DOHH2 (cell line): ENCODE measurements at regions not wholly inside any gene's neighbourhood (a gene's known extent, or its start where the extent isn't known, plus 50 kb on each side); places are given as distances from the start of the nearest gene placed in this dataset.

Experiments used
- EZH2phosphoT487 ChIP-seq: fragments of 200-600 bp; sonication (generic); IDR thresholded peaks from 2 replicates; pipeline ENCODE4 v1.6.1; 2017; ENCODE audit warnings: borderline replicate concordance, mild to moderate bottlenecking, antibody characterized with exemption, low read length, moderate library complexity, mixed read lengths
- TF ChIP-seq, protein P1 (sequence below): fragments of 200-600 bp; sonication (generic); IDR thresholded peaks from one replicate; pipeline ENCODE4 v1.5.1; 2014; ENCODE audit warnings: antibody characterized with exemption, mild to moderate bottlenecking, low read depth, low read length; ENCODE audit not compliant: poor library complexity, severe bottlenecking

DNA sequence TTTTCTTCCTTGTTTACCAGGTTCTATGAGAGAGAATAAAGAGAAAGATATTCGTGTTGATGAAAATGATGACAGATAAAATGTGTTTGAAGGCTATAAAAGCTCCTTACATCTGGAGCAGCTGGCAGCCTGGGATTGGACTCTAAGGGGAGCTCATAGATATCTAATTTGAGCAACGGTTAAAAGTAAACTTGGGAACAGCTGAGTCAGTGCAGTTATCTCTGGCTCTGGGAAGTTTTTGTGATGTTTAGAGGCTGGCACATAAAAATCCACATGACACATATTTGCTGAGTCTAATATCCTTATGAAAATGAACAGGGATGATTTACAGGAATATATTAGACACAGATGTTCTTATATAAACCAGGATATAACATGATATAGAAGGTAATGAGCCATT, 331.8 kb upstream of the TENM3 start:
- TF ChIP-seq, protein P1, sequence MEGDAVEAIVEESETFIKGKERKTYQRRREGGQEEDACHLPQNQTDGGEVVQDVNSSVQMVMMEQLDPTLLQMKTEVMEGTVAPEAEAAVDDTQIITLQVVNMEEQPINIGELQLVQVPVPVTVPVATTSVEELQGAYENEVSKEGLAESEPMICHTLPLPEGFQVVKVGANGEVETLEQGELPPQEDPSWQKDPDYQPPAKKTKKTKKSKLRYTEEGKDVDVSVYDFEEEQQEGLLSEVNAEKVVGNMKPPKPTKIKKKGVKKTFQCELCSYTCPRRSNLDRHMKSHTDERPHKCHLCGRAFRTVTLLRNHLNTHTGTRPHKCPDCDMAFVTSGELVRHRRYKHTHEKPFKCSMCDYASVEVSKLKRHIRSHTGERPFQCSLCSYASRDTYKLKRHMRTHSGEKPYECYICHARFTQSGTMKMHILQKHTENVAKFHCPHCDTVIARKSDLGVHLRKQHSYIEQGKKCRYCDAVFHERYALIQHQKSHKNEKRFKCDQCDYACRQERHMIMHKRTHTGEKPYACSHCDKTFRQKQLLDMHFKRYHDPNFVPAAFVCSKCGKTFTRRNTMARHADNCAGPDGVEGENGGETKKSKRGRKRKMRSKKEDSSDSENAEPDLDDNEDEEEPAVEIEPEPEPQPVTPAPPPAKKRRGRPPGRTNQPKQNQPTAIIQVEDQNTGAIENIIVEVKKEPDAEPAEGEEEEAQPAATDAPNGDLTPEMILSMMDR = no peak
- TF ChIP-seq EZH2phosphoT487 = no peak
